Ovary (tissue), 7 donors: ENCODE measurements at regions not wholly inside any gene's neighbourhood (a gene's known extent, or its start where the extent isn't known, plus 50 kb on each side); places are given as distances from the start of the nearest gene placed in this dataset.

Experiments
- DNase-seq, 5 donors: peaks; one replicate each; pipeline ENCODE4 v3.0.0-alpha.2; 2019 to 2020
- H3K27ac ChIP-seq, 2 donors: fragments of 200-600 bp; one replicate each; pipeline versions ENCODE4 v1.5.1 to v1.8.0; 2019 to 2022
- H3K27me3 ChIP-seq: fragments of 200-600 bp; one replicate; pipeline ENCODE4 v1.8.0; 2022
- H3K36me3 ChIP-seq: fragments of 200-600 bp; sonication (generic); one replicate; pipeline ENCODE4 v1.5.1; 2019
- H3K4me1 ChIP-seq: one replicate; pipeline ENCODE4 v1.8.1; 2013; ENCODE audit warnings: mild to moderate bottlenecking, moderate library complexity; ENCODE audit not compliant: insufficient read depth
- H3K4me3 ChIP-seq: fragments of 200-600 bp; sonication (generic); one replicate; pipeline ENCODE4 v1.5.1; 2017
- H3K9me3 ChIP-seq, 2 donors: fragments of 200-600 bp in 1 of 2; sonication (generic) in 1 of 2; one replicate each; pipeline versions ENCODE4 v1.5.1 to v1.8.1; 2013 to 2019; ENCODE audit warnings: mild to moderate bottlenecking in 1 of 2, moderate library complexity in 1 of 2
- CTCF ChIP-seq, 3 donors: fragments of 450-650 bp in 2 of 3; fragments of 200-600 bp in 1 of 3; IDR thresholded peaks; one replicate each; pipeline versions ENCODE4 v1.5.1 to v1.8.0; 2016 to 2022; ENCODE audit warnings: antibody characterized with exemption in 3 of 3, mild to moderate bottlenecking in 1 of 3
- EP300 ChIP-seq: sonication (generic); formaldehyde crosslinking; IDR thresholded peaks from one replicate; pipeline ENCODE4 v1.6.1; 2017; ENCODE audit warnings: antibody characterized with exemption
- POLR2A ChIP-seq: fragments of 450-650 bp; IDR thresholded peaks from one replicate; pipeline ENCODE4 v1.6.1; 2017; ENCODE audit warnings: antibody characterized with exemption, mild to moderate bottlenecking, moderate library complexity
- WGBS, 3 donors: extraction: QIAGEN DNeasy Blood & Tissue Kit in 1 of 3; methylation state at CpG; one replicate each; pipeline versions ENCODE4 v1.1.5 to v1.1.7; 2013 to 2017; 5-methylcytosine and 5-hydroxymethylcytosine counted together
- intact Hi-C, 4 donors: fragments of 100-400 bp; cut with DNase I; formaldehyde crosslinking; loops; one replicate each; pipeline versions ENCODE4 v1.11.0 to v1.15.1; 2022 to 2023
- donor health status: DM: no; HTN: no; CAD: no; lungs with moderate emphysema.
- donor health status: DM: no; HTN: no; CAD: no.
- donor health status: Bipolar disorder and iron deficiency.
- donor health status: DM: no; HTN: no; CAD: no.
- donor health status: DM: yes; HTN: yes; CAD: no.

DNA sequence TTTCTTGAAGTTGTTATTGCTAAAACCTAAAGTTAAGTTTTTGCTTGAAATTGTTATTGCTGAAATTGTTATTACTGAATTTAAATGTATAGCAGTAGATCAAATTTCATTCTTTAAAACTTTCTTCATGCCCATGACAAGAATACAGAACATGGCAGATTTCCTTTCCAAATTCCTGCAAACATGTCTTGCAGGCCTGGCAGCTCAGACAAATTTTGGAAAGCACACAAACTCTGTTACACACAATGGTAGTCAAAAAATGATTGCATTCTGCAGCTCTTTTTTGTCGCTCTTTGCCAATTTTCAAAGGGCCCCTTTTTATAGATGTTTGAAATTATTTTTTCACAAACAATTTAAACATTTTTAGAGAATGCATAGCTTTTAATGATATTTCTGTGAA lies 1292.3 kb upstream of the B3GALT2 start:
- H3K27ac ChIP-seq: no peak overlapping the region
- H3K4me3 ChIP-seq: no peak overlapping the region
- WGBS, 3 donors: 71 to 84% (median 83%) methylated on average over 1 of the region's 1 CpG
- intact Hi-C loops: no loop called here
- no peaks in the 10 kb centered on the region for H3K4me1 ChIP-seq
- no peaks in the 10 kb centered on the region for H3K27me3 ChIP-seq
- no peak for DNase-seq
- H3K36me3 ChIP-seq: no peaks in the 10 kb centered on the region
- TF ChIP-seq CTCF (IDR thresholded peaks at IDR 0.05): no peak
- no peaks in the 10 kb centered on the region for H3K9me3 ChIP-seq

GRCh38 chr1:194477908-194478307 lies 1291.5 kb upstream of the B3GALT2 start:
- DNase-seq: no peak
- no peaks in the 10 kb centered on the region for H3K4me1 ChIP-seq
- H3K4me3 ChIP-seq: no peak overlapping the region
- TF ChIP-seq CTCF (IDR thresholded peaks at IDR 0.05) (no peak), EP300 (no peak), POLR2A (no peak)
- no peaks in the 10 kb centered on the region for H3K27me3 ChIP-seq
- H3K36me3 ChIP-seq: no peaks in the 10 kb centered on the region
- H3K9me3 ChIP-seq: no peaks in the 10 kb centered on the region
- intact Hi-C loops: no loop called here
- H3K27ac ChIP-seq: no peak overlapping the region

GRCh38 chr1:194476872-194477271 lies 1290.5 kb upstream of the B3GALT2 start:
- H3K27ac ChIP-seq: no peak overlapping the region
- TF ChIP-seq CTCF (IDR thresholded peaks at IDR 0.05) (no peak), EP300 (no peak), POLR2A (no peak)
- H3K9me3 ChIP-seq: no peaks in the 10 kb centered on the region
- H3K4me3 ChIP-seq: no peak overlapping the region
- DNase-seq: no peak
- intact Hi-C loops: no loop called here
- no peaks in the 10 kb centered on the region for H3K36me3 ChIP-seq
- no peaks in the 10 kb centered on the region for H3K27me3 ChIP-seq
- H3K4me1 ChIP-seq: no peaks in the 10 kb centered on the region
- 40 to 53% (median 46%) methylated on average over 2 of the region's 2 CpGs for WGBS, 3 donors

- H3K27ac ChIP-seq: no peak overlapping the region
- no peaks in the 10 kb centered on the region for H3K9me3 ChIP-seq
- no peaks in the 10 kb centered on the region for H3K4me1 ChIP-seq
- intact Hi-C loops: no loop called here
- DNase-seq: no peak
- TF ChIP-seq EP300 (no peak), POLR2A (no peak), CTCF (IDR thresholded peaks at IDR 0.05) (no peak)
- 88 to 97% (median 94%) methylated on average over 2 of the region's 2 CpGs for WGBS, 3 donors
- no peak overlapping the region for H3K4me3 ChIP-seq
- H3K27me3 ChIP-seq: no peaks in the 10 kb centered on the region
- H3K36me3 ChIP-seq: no peaks in the 10 kb centered on the region
Observed at GRCh38 chr1:194476351-194476750, 1289.9 kb upstream of the B3GALT2 start.

DNA sequence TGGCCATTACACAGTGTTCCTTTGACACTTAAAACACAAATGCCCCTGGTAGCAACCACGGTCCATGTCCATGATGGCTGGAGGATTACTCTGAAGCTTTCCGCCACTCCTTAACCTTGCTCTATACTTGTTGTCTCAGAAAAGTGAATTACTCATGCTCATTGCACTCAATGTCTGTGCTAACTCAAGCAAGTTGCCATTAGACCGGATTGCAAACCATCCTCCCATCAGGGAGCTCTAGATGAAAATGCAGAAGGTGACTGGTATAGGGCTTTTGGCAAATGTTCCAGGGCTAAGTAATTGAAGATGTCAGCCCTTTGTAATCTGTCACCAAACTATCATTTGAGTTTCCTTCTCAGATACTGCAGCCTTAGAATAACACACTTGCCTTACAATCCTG lies 1288.3 kb upstream of the B3GALT2 start:
- no peak for DNase-seq
- Histone ChIP-seq H3K27ac (no peak overlapping the region), H3K36me3 (no peaks in the 10 kb centered on the region), H3K27me3 (no peaks in the 10 kb centered on the region), H3K4me3 (no peak overlapping the region), H3K4me1 (no peaks in the 10 kb centered on the region), H3K9me3 (no peaks in the 10 kb centered on the region)
- TF ChIP-seq POLR2A (no peak), CTCF (IDR thresholded peaks at IDR 0.05) (no peak), EP300 (no peak)
- WGBS, 3 donors: 91 to 97% (median 94%) methylated on average over 3 of the region's 3 CpGs
- intact Hi-C loops: no loop called here
